Fibroblast of lung (primary cell): ENCODE measurements at regions not wholly inside any gene's neighbourhood (a gene's known extent, or its start where the extent isn't known, plus 50 kb on each side); places are given as distances from the start of the nearest gene placed in this dataset.
"Not testable (repeated sequence)": the region's sequence is repeated elsewhere in the genome, so short reads cannot be mapped to it uniquely, and the experiment has no call there.

ENCODE experiments used
- DNase-seq, 2 donors: peaks; one replicate each; pipeline versions ENCODE4 v3.0.0 to v3.0.0-alpha.2; 2010; ENCODE audit warnings: low read depth in 2 of 2
- H2AFZ ChIP-seq: 2 replicates; pipeline ENCODE4 v1.5.1; 2012; ENCODE audit warnings: low read length, control low read depth, inconsistent platforms
- H3K27ac ChIP-seq: 2 replicates; pipeline ENCODE4 v1.5.1; 2011; ENCODE audit warnings: low read length, control low read depth; ENCODE audit not compliant: insufficient read depth
- H3K27me3 ChIP-seq: 2 replicates; pipeline ENCODE4 v1.5.1; 2011; ENCODE audit warnings: mild to moderate bottlenecking, low read length; ENCODE audit not compliant: control insufficient read depth, insufficient read depth
- H3K36me3 ChIP-seq: 2 replicates; pipeline ENCODE4 v1.5.1; 2011; ENCODE audit warnings: low read length; ENCODE audit not compliant: control insufficient read depth, insufficient read depth
- H3K4me1 ChIP-seq: 2 replicates; pipeline ENCODE4 v1.5.1; 2011; ENCODE audit warnings: low read length; ENCODE audit not compliant: control insufficient read depth, insufficient read depth; ENCODE audit errors: extremely low read depth
- H3K4me2 ChIP-seq: 2 replicates; pipeline ENCODE4 v1.5.1; 2011; ENCODE audit warnings: low read length, control low read depth; ENCODE audit not compliant: insufficient read depth; ENCODE audit errors: extremely low read depth
- H3K4me3 ChIP-seq, 4 experiments: fragments of 200-600 bp in 1 of 4; sonication (generic) in 1 of 4; replicated peaks in 1 of 4; 2 replicates each; pipeline ENCODE4 v1.5.1; 2011 to 2016; ENCODE audit warnings: low read length in 4 of 4, low read depth in 3 of 4, mild to moderate bottlenecking in 3 of 4, control low read depth in 2 of 4, inconsistent platforms in 1 of 4, mixed read lengths in 1 of 4; ENCODE audit not compliant: insufficient read depth in 1 of 4; ENCODE audit errors: control extremely low read depth in 1 of 4
- H3K79me2 ChIP-seq: 2 replicates; pipeline ENCODE4 v1.5.1; 2012; ENCODE audit warnings: mild to moderate bottlenecking, low read length, inconsistent platforms; ENCODE audit not compliant: control insufficient read depth, insufficient read depth
- H3K9ac ChIP-seq: 2 replicates; pipeline ENCODE4 v1.5.1; 2011; ENCODE audit warnings: mild to moderate bottlenecking, low read length, control low read depth; ENCODE audit not compliant: insufficient read depth
- H3K9me3 ChIP-seq: 2 replicates; pipeline ENCODE4 v1.5.1; 2012; ENCODE audit warnings: low read depth, low read length; ENCODE audit not compliant: control insufficient read depth, insufficient read depth
- H4K20me1 ChIP-seq: 2 replicates; pipeline ENCODE4 v1.5.1; 2011; ENCODE audit warnings: low read length; ENCODE audit not compliant: control insufficient read depth, insufficient read depth; ENCODE audit errors: extremely low read depth
- EZH2 ChIP-seq: IDR thresholded peaks from 2 replicates; pipeline ENCODE4 v1.5.1; 2012; ENCODE audit warnings: low read length, control low read depth, mild to moderate bottlenecking; ENCODE audit errors: missing control alignments
- TF ChIP-seq, protein P1 (sequence below), 2 donors: IDR thresholded peaks in 1 of 2; conservative IDR thresholded peaks in 1 of 2; 1 replicate in 1 of 2; 2 replicates in 1 of 2; pipeline ENCODE4 v1.5.1; 2011 to 2012; ENCODE audit warnings: low read length in 2 of 2, control low read depth in 1 of 2, inconsistent platforms in 1 of 2, low read depth in 1 of 2, mild to moderate bottlenecking in 1 of 2

DNA sequence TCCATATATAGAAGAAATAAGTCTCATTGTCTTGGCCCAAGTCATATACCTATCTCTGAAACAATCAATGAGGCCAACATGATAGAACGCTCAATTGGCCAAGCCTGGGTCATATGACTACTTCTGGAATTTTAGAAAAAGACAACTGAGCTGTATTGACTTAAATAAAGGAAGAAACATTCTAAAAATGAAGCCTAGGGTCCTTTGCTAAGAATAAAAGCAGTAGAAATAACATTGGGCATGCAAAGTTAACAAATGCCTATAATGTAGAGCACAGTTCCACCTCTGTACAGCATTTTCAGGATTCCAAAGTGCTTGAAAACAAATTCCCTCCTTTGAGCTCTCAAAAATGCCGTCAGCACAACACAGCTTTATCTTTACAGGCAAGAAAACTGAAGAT lies 391.8 kb downstream of the PRELID2 start:
- no peaks in the 10 kb centered on the region for H3K27me3 ChIP-seq
- H3K9me3 ChIP-seq, result no peaks in the 10 kb centered on the region
- H3K36me3 ChIP-seq, result no peaks in the 10 kb centered on the region
- H3K4me3 ChIP-seq, result no peak overlapping the region
- H3K9ac ChIP-seq, result no peak overlapping the region
- H3K27ac ChIP-seq, result no peak overlapping the region
- TF ChIP-seq, protein P1, sequence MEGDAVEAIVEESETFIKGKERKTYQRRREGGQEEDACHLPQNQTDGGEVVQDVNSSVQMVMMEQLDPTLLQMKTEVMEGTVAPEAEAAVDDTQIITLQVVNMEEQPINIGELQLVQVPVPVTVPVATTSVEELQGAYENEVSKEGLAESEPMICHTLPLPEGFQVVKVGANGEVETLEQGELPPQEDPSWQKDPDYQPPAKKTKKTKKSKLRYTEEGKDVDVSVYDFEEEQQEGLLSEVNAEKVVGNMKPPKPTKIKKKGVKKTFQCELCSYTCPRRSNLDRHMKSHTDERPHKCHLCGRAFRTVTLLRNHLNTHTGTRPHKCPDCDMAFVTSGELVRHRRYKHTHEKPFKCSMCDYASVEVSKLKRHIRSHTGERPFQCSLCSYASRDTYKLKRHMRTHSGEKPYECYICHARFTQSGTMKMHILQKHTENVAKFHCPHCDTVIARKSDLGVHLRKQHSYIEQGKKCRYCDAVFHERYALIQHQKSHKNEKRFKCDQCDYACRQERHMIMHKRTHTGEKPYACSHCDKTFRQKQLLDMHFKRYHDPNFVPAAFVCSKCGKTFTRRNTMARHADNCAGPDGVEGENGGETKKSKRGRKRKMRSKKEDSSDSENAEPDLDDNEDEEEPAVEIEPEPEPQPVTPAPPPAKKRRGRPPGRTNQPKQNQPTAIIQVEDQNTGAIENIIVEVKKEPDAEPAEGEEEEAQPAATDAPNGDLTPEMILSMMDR (conservative IDR thresholded peaks at IDR 0.05 in 1 of 2, IDR thresholded peaks at IDR 0.05 in 1 of 2; ENCODE audit: low read depth in 1 of 2, low read length in 2 of 2), result no peak
- no peaks in the 10 kb centered on the region for H3K79me2 ChIP-seq
- no peaks in the 10 kb centered on the region for H4K20me1 ChIP-seq
- DNase-seq, result no peak
- H2AFZ ChIP-seq, result no peak overlapping the region
- H3K4me1 ChIP-seq, result no peaks in the 10 kb centered on the region
- H3K4me2 ChIP-seq, result no peak overlapping the region

- not testable (repeated sequence) for H3K4me2 ChIP-seq, H2AFZ ChIP-seq, H3K27me3 ChIP-seq, DNase-seq, H4K20me1 ChIP-seq, H3K4me1 ChIP-seq, H3K4me3 ChIP-seq, H3K79me2 ChIP-seq, H3K9ac ChIP-seq, H3K9me3 ChIP-seq, H3K27ac ChIP-seq, H3K36me3 ChIP-seq
Measured at GRCh38 chr5:145442661-145443060, 392.5 kb downstream of the PRELID2 start.

DNA sequence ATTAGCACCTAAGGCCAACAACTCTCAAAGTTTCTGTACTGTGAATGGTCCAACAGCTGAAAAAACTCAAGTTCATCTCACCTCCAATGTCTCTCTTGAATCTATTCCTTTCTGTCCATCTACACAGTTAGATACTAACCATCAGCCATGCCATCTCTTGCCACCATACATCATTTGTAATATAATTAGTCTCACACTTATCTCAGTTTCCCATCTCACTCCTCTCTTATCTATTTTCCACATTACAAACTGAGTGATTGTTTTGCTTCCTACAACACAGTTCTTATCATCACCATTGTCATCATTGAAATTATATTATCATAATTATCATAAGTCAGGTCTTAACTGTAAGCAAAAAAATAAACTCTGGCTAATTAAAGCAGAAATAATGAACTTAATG lies 393.9 kb downstream of the PRELID2 start:
- H3K9ac ChIP-seq, result no peak overlapping the region
- no peaks in the 10 kb centered on the region for H3K4me1 ChIP-seq
- no peaks in the 10 kb centered on the region for H3K27me3 ChIP-seq
- DNase-seq, result no peak
- H3K36me3 ChIP-seq, result no peaks in the 10 kb centered on the region
- H3K4me2 ChIP-seq, result no peak overlapping the region
- no peak overlapping the region for H3K27ac ChIP-seq
- H2AFZ ChIP-seq, result no peak overlapping the region
- H3K79me2 ChIP-seq, result no peaks in the 10 kb centered on the region
- H4K20me1 ChIP-seq, result no peaks in the 10 kb centered on the region
- no peak overlapping the region for H3K4me3 ChIP-seq
- H3K9me3 ChIP-seq, result no peaks in the 10 kb centered on the region
- no peak for TF ChIP-seq EZH2
- TF ChIP-seq, protein P1 (conservative IDR thresholded peaks at IDR 0.05 in 1 of 2, IDR thresholded peaks at IDR 0.05 in 1 of 2; ENCODE audit: low read depth in 1 of 2, low read length in 2 of 2), result no peak

- no peak overlapping the region for H3K4me2 ChIP-seq
- no peaks in the 10 kb centered on the region for H3K27me3 ChIP-seq
- TF ChIP-seq EZH2, result no peak
- TF ChIP-seq, protein P1 (conservative IDR thresholded peaks at IDR 0.05 in 1 of 2, IDR thresholded peaks at IDR 0.05 in 1 of 2; ENCODE audit: low read depth in 1 of 2, low read length in 2 of 2), result no peak
- no peaks in the 10 kb centered on the region for H3K9me3 ChIP-seq
- no peaks in the 10 kb centered on the region for H3K79me2 ChIP-seq
- no peak overlapping the region for H3K4me3 ChIP-seq
- H3K4me1 ChIP-seq, result no peaks in the 10 kb centered on the region
- no peak overlapping the region for H3K9ac ChIP-seq
- no peak for DNase-seq
- no peak overlapping the region for H3K27ac ChIP-seq
- H4K20me1 ChIP-seq, result no peaks in the 10 kb centered on the region
- no peak overlapping the region for H2AFZ ChIP-seq
- no peaks in the 10 kb centered on the region for H3K36me3 ChIP-seq
Measured at GRCh38 chr5:145437627-145438026, 397.5 kb downstream of the PRELID2 start.
